Esophagus muscularis mucosa (tissue), 4 donors: ENCODE measurements at regions not wholly inside any gene's neighbourhood (a gene's known extent, or its start where the extent isn't known, plus 50 kb on each side); places are given as distances from the start of the nearest gene placed in this dataset.

Experiments
- DNase-seq: peaks from one replicate; pipeline ENCODE4 v3.0.0-alpha.2; 2017; ENCODE audit errors: extremely low spot score
- H3K27ac ChIP-seq, 4 donors: fragments of 200-600 bp; sonication (generic); replicated peaks in 1 of 4; 1 replicate in 3 of 4; 2 replicates in 1 of 4; pipeline ENCODE4 v1.5.1; 2016 to 2019; ENCODE audit warnings: mild to moderate bottlenecking in 1 of 4
- H3K27me3 ChIP-seq, 4 donors: fragments of 200-600 bp; sonication (generic); one replicate each; pipeline versions ENCODE4 v1.5.1 to v1.6.0; 2016 to 2019
- H3K36me3 ChIP-seq, 4 donors: fragments of 200-600 bp; sonication (generic); one replicate each; pipeline ENCODE4 v1.5.1; 2016 to 2019
- H3K4me1 ChIP-seq, 4 donors: fragments of 200-600 bp; sonication (generic); one replicate each; pipeline ENCODE4 v1.5.1; 2016 to 2019
- H3K4me3 ChIP-seq, 4 donors: fragments of 200-600 bp; sonication (generic); 1 replicate in 2 of 4; 2 replicates in 2 of 4; pipeline ENCODE4 v1.5.1; 2016 to 2019; ENCODE audit warnings: mild to moderate bottlenecking in 4 of 4, moderate library complexity in 1 of 4
- H3K9me3 ChIP-seq, 4 donors: fragments of 200-600 bp; sonication (generic); 1 replicate in 3 of 4; 2 replicates in 1 of 4; pipeline ENCODE4 v1.5.1; 2016 to 2019
- CTCF ChIP-seq, 3 experiments: fragments of 200-600 bp in 2 of 3; fragments of 450-650 bp in 1 of 3; sonication (generic) in 2 of 3; IDR thresholded peaks; one replicate each; pipeline ENCODE4 v1.5.1; 2017 to 2019; ENCODE audit warnings: antibody characterized with exemption in 3 of 3, mild to moderate bottlenecking in 2 of 3, moderate library complexity in 1 of 3
- EP300 ChIP-seq: sonication (generic); formaldehyde crosslinking; IDR thresholded peaks from one replicate; pipeline ENCODE4 v1.6.1; 2017; ENCODE audit warnings: antibody characterized with exemption
- POLR2A ChIP-seq: fragments of 450-650 bp; IDR thresholded peaks from one replicate; pipeline ENCODE4 v1.6.1; 2017; ENCODE audit warnings: antibody characterized with exemption, moderate library complexity, mild to moderate bottlenecking, low read depth
- POLR2AphosphoS5 ChIP-seq, 2 donors: sonication (generic); formaldehyde crosslinking; IDR thresholded peaks; one replicate each; pipeline ENCODE4 v1.6.1; 2017; ENCODE audit warnings: antibody characterized with exemption in 2 of 2
- WGBS: methylation state at CpG from one replicate; pipeline ENCODE4 v1.1.5; 2018; 5-methylcytosine and 5-hydroxymethylcytosine counted together
- intact Hi-C: fragments of 100-400 bp; cut with DNase I; formaldehyde crosslinking; loops from one replicate; pipeline ENCODE4 v1.15.1; 2023

- Histone ChIP-seq H3K27me3 (no peaks in the 10 kb centered on the region), H3K4me1 (peaks cover 0 to 12% (median 8%) of the 10 kb centered on the region in 4 donors), H3K36me3 (no peaks in the 10 kb centered on the region), H3K27ac (no peak overlapping the region), H3K4me3 (no peak overlapping the region), H3K9me3 (no peaks in the 10 kb centered on the region)
- no peak for TF ChIP-seq POLR2AphosphoS5 (IDR thresholded peaks at IDR 0.05)
- TF ChIP-seq CTCF (IDR thresholded peaks at IDR 0.05), result no peak
- no peak for TF ChIP-seq POLR2A
- no peak for TF ChIP-seq EP300
- intact Hi-C loops, result no loop called here
- DNase-seq, result peak; percentile 2
Observed at GRCh38 chr2:221810650-221811049, 238.5 kb upstream of the EPHA4 start.

- no peak overlapping the region for H3K27ac ChIP-seq
- no peaks in the 10 kb centered on the region for H3K9me3 ChIP-seq
- no peaks in the 10 kb centered on the region for H3K27me3 ChIP-seq
- intact Hi-C loops, result no loop called here
- H3K4me3 ChIP-seq, result no peak overlapping the region
- no peaks in the 10 kb centered on the region for H3K36me3 ChIP-seq
- peak; percentile 34 for DNase-seq
- H3K4me1 ChIP-seq, result peaks cover 0 to 12% (median 8%) of the 10 kb centered on the region in 4 donors
- 8% methylated on average over 4 of the region's 4 CpGs for WGBS
- TF ChIP-seq POLR2AphosphoS5 (IDR thresholded peaks at IDR 0.05) (no peak), EP300 (no peak), POLR2A (no peak), CTCF (IDR thresholded peaks at IDR 0.05) (no peak)
Observed at GRCh38 chr2:221810245-221810644, 238.1 kb upstream of the EPHA4 start.

DNA sequence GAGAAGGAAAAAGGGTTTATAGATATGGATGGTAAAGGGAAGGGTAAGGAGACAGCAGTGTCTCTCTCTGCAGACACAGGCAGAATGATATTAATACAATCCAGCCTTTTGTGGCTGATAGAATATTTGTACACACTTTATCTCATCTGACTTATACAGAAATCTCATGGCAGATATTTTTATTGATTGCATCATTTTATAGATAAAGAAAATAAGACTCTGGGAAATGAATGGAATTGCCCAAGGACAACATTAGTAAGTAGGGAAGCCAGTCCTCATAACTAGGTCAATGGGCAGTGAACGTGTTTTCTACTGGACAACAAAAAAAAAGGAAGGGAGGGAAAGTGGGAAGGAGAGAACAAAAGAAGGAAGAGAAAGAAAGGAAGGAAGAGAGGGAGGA, 236.4 kb upstream of the EPHA4 start:
- H3K4me1 ChIP-seq, result peaks cover 0 to 12% (median 8%) of the 10 kb centered on the region in 4 donors
- no peaks in the 10 kb centered on the region for H3K9me3 ChIP-seq
- H3K27me3 ChIP-seq, result no peaks in the 10 kb centered on the region
- no peak for TF ChIP-seq CTCF (IDR thresholded peaks at IDR 0.05)
- no peak for TF ChIP-seq POLR2A
- no peak for TF ChIP-seq POLR2AphosphoS5 (IDR thresholded peaks at IDR 0.05)
- TF ChIP-seq EP300, result no peak
- no peak overlapping the region for H3K4me3 ChIP-seq
- WGBS, result 69% methylated on average over 1 of the region's 1 CpG
- intact Hi-C loops, result no loop called here
- H3K36me3 ChIP-seq, result no peaks in the 10 kb centered on the region
- H3K27ac ChIP-seq, result no peak overlapping the region
- DNase-seq, result no peak

DNA sequence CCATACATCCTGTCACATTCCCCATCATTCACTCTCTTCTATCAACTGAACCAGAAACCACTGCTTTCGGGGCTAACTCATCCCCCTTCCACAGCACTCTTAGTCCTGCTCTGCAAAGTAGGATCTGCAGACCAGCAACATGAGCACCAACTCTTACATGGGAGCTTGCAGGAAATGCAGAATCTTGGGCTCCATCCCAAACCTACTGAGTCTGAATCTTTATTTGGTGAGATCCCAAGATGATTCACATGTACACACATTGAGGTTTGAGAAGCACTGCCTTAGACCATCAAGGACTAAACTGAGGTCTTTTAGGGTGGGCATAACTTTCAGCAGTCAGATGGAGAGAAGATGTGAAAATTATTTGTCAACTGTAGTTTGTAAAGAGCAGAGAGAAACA, 235.6 kb upstream of the EPHA4 start:
- Histone ChIP-seq H3K36me3 (no peaks in the 10 kb centered on the region), H3K27me3 (no peaks in the 10 kb centered on the region), H3K4me3 (no peak overlapping the region), H3K27ac (no peak overlapping the region), H3K9me3 (no peaks in the 10 kb centered on the region), H3K4me1 (peaks cover 0 to 12% (median 8%) of the 10 kb centered on the region in 4 donors)
- intact Hi-C loops, result no loop called here
- TF ChIP-seq CTCF (IDR thresholded peaks at IDR 0.05), result no peak
- no peak for TF ChIP-seq EP300
- no peak for TF ChIP-seq POLR2A
- TF ChIP-seq POLR2AphosphoS5 (IDR thresholded peaks at IDR 0.05), result no peak
- no peak for DNase-seq
- WGBS, result 91% methylated on average over 1 of the region's 1 CpG

DNA sequence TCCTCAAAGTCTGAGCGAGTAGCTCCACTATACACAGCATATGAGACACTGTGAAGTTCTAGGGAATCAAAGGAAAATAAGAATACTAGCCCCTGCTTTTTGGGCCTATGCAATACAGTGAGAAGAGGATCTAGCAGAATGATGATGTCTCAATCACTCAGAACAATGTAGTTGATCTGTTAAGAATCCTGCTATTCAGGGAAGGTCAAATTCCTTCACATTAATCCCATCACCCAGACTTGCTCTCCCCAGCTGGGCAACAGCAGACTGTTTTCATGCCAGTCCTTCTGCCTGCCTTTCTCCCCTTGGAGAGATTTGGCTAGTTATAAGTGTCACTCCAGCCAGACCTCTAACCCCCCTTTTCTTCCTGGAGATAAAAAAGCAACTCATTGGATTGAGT, 230.0 kb upstream of the EPHA4 start:
- H3K27me3 ChIP-seq, result no peaks in the 10 kb centered on the region
- no peaks in the 10 kb centered on the region for H3K36me3 ChIP-seq
- intact Hi-C loops, result no loop called here
- H3K9me3 ChIP-seq, result no peaks in the 10 kb centered on the region
- H3K4me3 ChIP-seq, result no peak overlapping the region
- H3K27ac ChIP-seq, result no peak overlapping the region
- WGBS, result 79% methylated on average over 1 of the region's 1 CpG
- DNase-seq, result no peak
- no peak for TF ChIP-seq EP300
- TF ChIP-seq POLR2AphosphoS5 (IDR thresholded peaks at IDR 0.05), result no peak
- no peak for TF ChIP-seq CTCF (IDR thresholded peaks at IDR 0.05)
- no peaks in the 10 kb centered on the region for H3K4me1 ChIP-seq
